ACC112 (cell line): ENCODE measurements at regions not wholly inside any gene's neighbourhood (a gene's known extent, or its start where the extent isn't known, plus 50 kb on each side); places are given as distances from the start of the nearest gene placed in this dataset.

ENCODE experiments used
- H2AFZ ChIP-seq: fragments of 200-600 bp; sonication (generic); one replicate; pipeline ENCODE4 v1.6.0; 2017; ENCODE audit warnings: antibody characterized with exemption, low read length; ENCODE audit not compliant: unreplicated experiment
- H3K27ac ChIP-seq: fragments of 200-600 bp; sonication (generic); 2 replicates; pipeline ENCODE4 v1.5.1; 2014; ENCODE audit warnings: low read depth, mild to moderate bottlenecking, antibody characterized with exemption, low read length, moderate library complexity
- H3K27me3 ChIP-seq: fragments of 200-600 bp; sonication (generic); 2 replicates; pipeline ENCODE4 v1.6.1; 2014; ENCODE audit warnings: mild to moderate bottlenecking, antibody characterized with exemption, low read length, moderate library complexity, mixed read lengths; ENCODE audit not compliant: insufficient read depth
- H3K36me3 ChIP-seq: fragments of 200-600 bp; sonication (generic); 2 replicates; pipeline ENCODE4 v1.6.1; 2016; ENCODE audit warnings: mild to moderate bottlenecking, antibody characterized with exemption, low read length, moderate library complexity, mixed read lengths; ENCODE audit not compliant: insufficient read depth
- H3K4me1 ChIP-seq: fragments of 200-600 bp; sonication (generic); one replicate; pipeline ENCODE4 v1.6.1; 2016; ENCODE audit warnings: low read length, mixed read lengths; ENCODE audit not compliant: insufficient read depth, unreplicated experiment, control insufficient read depth
- H3K4me3 ChIP-seq: fragments of 200-600 bp; sonication (generic); 2 replicates; pipeline ENCODE4 v1.5.1; 2014; ENCODE audit warnings: mild to moderate bottlenecking, low read depth, low read length
- H3K79me2 ChIP-seq: fragments of 200-600 bp; sonication (generic); one replicate; pipeline ENCODE4 v1.6.0; 2016; ENCODE audit warnings: low read length; ENCODE audit not compliant: control insufficient read depth, unreplicated experiment, insufficient read depth

- no peaks in the 10 kb centered on the region for H3K36me3 ChIP-seq
- no peaks in the 10 kb centered on the region for H3K4me1 ChIP-seq
- no peaks in the 10 kb centered on the region for H3K79me2 ChIP-seq
- H3K27ac ChIP-seq = no peak overlapping the region
- no peak overlapping the region for H3K4me3 ChIP-seq
- H3K27me3 ChIP-seq = no peaks in the 10 kb centered on the region
- no peak overlapping the region for H2AFZ ChIP-seq
These were observed 821.5 kb downstream of the CDH8 start for GRCh38 chr16:61214780-61215179.

DNA sequence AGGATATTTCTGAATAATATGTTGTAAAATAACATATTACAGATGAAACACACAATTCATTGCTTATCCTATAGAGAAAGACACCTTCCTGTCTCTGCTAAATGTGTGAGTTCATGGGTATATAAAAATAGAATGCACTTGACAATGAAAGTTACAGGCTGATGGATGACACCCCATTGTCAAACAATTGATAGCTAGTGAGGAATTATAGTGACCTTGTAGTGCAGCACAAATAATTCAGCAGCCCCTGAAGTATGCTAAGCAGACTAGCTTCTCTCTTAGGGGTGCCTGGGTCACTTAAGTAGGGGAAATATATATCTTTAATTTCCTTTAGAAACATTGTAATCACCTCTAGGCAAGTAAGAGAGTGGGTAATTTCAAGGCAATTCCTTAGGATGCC lies 826.2 kb downstream of the CDH8 start:
- no peaks in the 10 kb centered on the region for H3K79me2 ChIP-seq
- no peak overlapping the region for H3K27ac ChIP-seq
- no peaks in the 10 kb centered on the region for H3K27me3 ChIP-seq
- H3K36me3 ChIP-seq = no peaks in the 10 kb centered on the region
- H3K4me1 ChIP-seq = no peaks in the 10 kb centered on the region
- no peak overlapping the region for H3K4me3 ChIP-seq
- no peak overlapping the region for H2AFZ ChIP-seq

- H3K36me3 ChIP-seq = no peaks in the 10 kb centered on the region
- H2AFZ ChIP-seq = no peak overlapping the region
- no peaks in the 10 kb centered on the region for H3K27me3 ChIP-seq
- no peak overlapping the region for H3K27ac ChIP-seq
- H3K4me1 ChIP-seq = no peaks in the 10 kb centered on the region
- no peak overlapping the region for H3K4me3 ChIP-seq
- H3K79me2 ChIP-seq = no peaks in the 10 kb centered on the region
These were observed 841.2 kb downstream of the CDH8 start for GRCh38 chr16:61195006-61195405.

- no peaks in the 10 kb centered on the region for H3K36me3 ChIP-seq
- H3K4me1 ChIP-seq = no peaks in the 10 kb centered on the region
- no peak overlapping the region for H3K4me3 ChIP-seq
- no peak overlapping the region for H2AFZ ChIP-seq
- no peaks in the 10 kb centered on the region for H3K27me3 ChIP-seq
- H3K79me2 ChIP-seq = no peaks in the 10 kb centered on the region
- H3K27ac ChIP-seq = no peak overlapping the region
These were observed 841.7 kb downstream of the CDH8 start for GRCh38 chr16:61194573-61194972.

- no peak overlapping the region for H3K27ac ChIP-seq
- H3K36me3 ChIP-seq = no peaks in the 10 kb centered on the region
- H3K4me3 ChIP-seq = no peak overlapping the region
- no peaks in the 10 kb centered on the region for H3K79me2 ChIP-seq
- H2AFZ ChIP-seq = no peak overlapping the region
- no peaks in the 10 kb centered on the region for H3K4me1 ChIP-seq
- no peaks in the 10 kb centered on the region for H3K27me3 ChIP-seq
These were observed 853.8 kb downstream of the CDH8 start for GRCh38 chr16:61182391-61182790.

DNA sequence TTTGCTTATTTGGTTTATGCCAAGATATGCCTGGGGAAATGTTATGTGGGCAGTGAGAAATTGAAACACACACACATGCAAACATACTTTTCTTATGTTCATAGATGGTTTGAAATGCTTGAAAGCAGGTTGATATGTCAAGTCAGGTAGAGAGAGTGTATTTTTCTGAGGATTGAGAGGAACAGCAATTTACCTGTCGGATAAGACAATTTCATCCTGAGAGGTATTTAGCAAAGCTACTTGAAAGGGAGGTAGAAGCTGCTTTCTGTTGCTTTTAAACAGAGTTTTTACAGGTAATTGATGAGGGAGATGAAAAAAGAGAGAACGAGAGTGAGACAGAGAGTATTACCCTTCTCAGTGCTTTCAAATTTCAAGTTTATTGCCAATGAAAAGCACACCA lies 854.3 kb downstream of the CDH8 start:
- H3K4me1 ChIP-seq = no peaks in the 10 kb centered on the region
- no peak overlapping the region for H2AFZ ChIP-seq
- no peaks in the 10 kb centered on the region for H3K36me3 ChIP-seq
- no peak overlapping the region for H3K4me3 ChIP-seq
- H3K27ac ChIP-seq = no peak overlapping the region
- H3K27me3 ChIP-seq = no peaks in the 10 kb centered on the region
- H3K79me2 ChIP-seq = no peaks in the 10 kb centered on the region

GRCh38 chr16:61179561-61179960 lies 856.7 kb downstream of the CDH8 start:
- Histone ChIP-seq H3K36me3 (no peaks in the 10 kb centered on the region), H3K27ac (no peak overlapping the region), H2AFZ (no peak overlapping the region), H3K79me2 (no peaks in the 10 kb centered on the region), H3K27me3 (no peaks in the 10 kb centered on the region), H3K4me3 (no peak overlapping the region), H3K4me1 (no peaks in the 10 kb centered on the region)

- no peak overlapping the region for H2AFZ ChIP-seq
- H3K27ac ChIP-seq = no peak overlapping the region
- H3K36me3 ChIP-seq = no peaks in the 10 kb centered on the region
- H3K4me3 ChIP-seq = no peak overlapping the region
- no peaks in the 10 kb centered on the region for H3K4me1 ChIP-seq
- H3K79me2 ChIP-seq = no peaks in the 10 kb centered on the region
- H3K27me3 ChIP-seq = no peaks in the 10 kb centered on the region
These were observed 870.4 kb downstream of the CDH8 start for GRCh38 chr16:61165797-61166196.

DNA sequence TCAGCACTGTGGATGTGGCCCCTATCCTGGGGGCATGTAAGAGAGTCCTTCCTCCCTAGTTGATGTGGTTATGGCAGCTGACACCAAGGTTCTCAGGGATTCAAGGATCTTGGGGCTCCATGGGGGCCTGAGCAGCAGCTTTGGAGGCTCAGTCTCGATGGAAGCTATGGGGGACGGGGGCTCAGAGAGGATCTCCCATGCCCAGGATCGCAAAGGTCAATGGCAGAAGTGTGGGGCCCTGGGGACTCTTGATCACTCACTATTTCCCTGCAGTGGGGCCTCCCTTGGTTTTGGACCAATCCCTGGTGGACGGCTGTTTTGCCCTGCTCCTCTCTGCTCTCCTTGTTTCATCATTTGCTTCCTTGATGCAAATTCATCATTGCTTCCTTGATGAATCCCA lies 885.9 kb downstream of the CDH8 start:
- H3K4me1 ChIP-seq = no peaks in the 10 kb centered on the region
- no peaks in the 10 kb centered on the region for H3K36me3 ChIP-seq
- no peak overlapping the region for H2AFZ ChIP-seq
- no peaks in the 10 kb centered on the region for H3K27me3 ChIP-seq
- no peak overlapping the region for H3K27ac ChIP-seq
- H3K79me2 ChIP-seq = no peaks in the 10 kb centered on the region
- H3K4me3 ChIP-seq = no peak overlapping the region

DNA sequence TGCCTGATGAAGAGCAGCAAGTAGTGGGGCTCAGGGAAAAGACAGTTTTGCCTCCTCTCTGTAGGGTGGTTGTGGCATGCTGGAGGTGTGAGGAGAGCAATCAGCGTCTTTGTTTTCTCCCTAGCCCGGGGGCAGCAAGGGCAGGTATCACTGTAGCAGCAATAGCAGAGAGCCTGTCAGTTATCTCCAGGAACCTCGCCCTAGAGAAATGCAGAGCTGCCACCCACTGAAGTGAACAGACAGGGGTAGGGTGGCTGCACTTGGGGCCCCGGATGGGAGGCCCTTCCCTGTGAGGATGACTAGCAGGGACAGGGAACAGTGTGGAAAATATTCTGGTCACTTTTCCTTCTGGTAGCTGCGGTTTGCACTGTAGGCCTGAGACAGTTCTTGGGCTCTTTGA lies 886.5 kb downstream of the CDH8 start:
- H3K79me2 ChIP-seq = no peaks in the 10 kb centered on the region
- no peak overlapping the region for H2AFZ ChIP-seq
- H3K27me3 ChIP-seq = no peaks in the 10 kb centered on the region
- H3K27ac ChIP-seq = no peak overlapping the region
- H3K36me3 ChIP-seq = no peaks in the 10 kb centered on the region
- H3K4me3 ChIP-seq = no peak overlapping the region
- H3K4me1 ChIP-seq = no peaks in the 10 kb centered on the region

- Histone ChIP-seq H2AFZ (no peak overlapping the region), H3K4me1 (no peaks in the 10 kb centered on the region), H3K79me2 (no peaks in the 10 kb centered on the region), H3K27me3 (no peaks in the 10 kb centered on the region), H3K36me3 (no peaks in the 10 kb centered on the region), H3K4me3 (no peak overlapping the region), H3K27ac (no peak overlapping the region)
These were observed 887.3 kb downstream of the CDH8 start for GRCh38 chr16:61148930-61149329.

GRCh38 chr16:61146429-61146828 lies 889.8 kb downstream of the CDH8 start:
- no peaks in the 10 kb centered on the region for H3K79me2 ChIP-seq
- H2AFZ ChIP-seq = no peak overlapping the region
- no peak overlapping the region for H3K4me3 ChIP-seq
- no peaks in the 10 kb centered on the region for H3K27me3 ChIP-seq
- no peaks in the 10 kb centered on the region for H3K36me3 ChIP-seq
- no peak overlapping the region for H3K27ac ChIP-seq
- no peaks in the 10 kb centered on the region for H3K4me1 ChIP-seq
